GM18502 (cell line): ENCODE measurements at regions not wholly inside any gene's neighbourhood (a gene's known extent, or its start where the extent isn't known, plus 50 kb on each side); places are given as distances from the start of the nearest gene placed in this dataset.
"Not testable (repeated sequence)": the region's sequence is repeated elsewhere in the genome, so short reads cannot be mapped to it uniquely, and the experiment has no call there.

Experiments used
- ATAC-seq: cut with Tn5 transposase; IDR thresholded peaks from one replicate; pipeline ENCODE4 v1.9.1; 2021; ENCODE audit warnings: mild to moderate bottlenecking; ENCODE audit not compliant: unreplicated experiment, poor library complexity

- ATAC-seq = not testable (repeated sequence)
Observed at GRCh38 chr11:22001803-22002202, 191.1 kb upstream of the ANO5 start.

- ATAC-seq = no peak
Observed at GRCh38 chr11:22006901-22007300, 186.0 kb upstream of the ANO5 start.

- no peak for ATAC-seq
Observed at GRCh38 chr11:22031791-22032190, 161.1 kb upstream of the ANO5 start.

DNA sequence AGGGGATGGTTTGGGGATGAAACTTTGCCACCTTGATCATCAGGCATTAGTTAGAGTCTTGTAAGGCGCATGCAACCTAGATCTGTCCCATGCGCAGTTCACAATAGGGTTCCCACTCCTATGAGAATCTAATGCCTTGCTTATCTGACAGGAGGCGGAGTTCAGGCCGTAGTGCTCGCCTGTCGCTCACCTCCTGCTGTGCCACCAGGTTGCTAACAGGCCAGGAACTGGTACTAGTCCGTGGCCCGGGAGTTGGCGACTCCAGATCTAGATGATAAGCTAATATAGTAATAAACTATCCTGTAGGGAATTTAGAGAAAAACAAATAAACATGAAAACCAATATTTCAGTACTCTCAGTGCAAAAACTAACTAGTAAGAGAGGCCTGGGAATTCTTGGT lies 155.4 kb upstream of the ANO5 start:
- ATAC-seq = no peak

- no peak for ATAC-seq
Observed at GRCh38 chr11:22041039-22041438, 151.8 kb upstream of the ANO5 start.

- no peak for ATAC-seq
Observed at GRCh38 chr11:22042081-22042480, 150.8 kb upstream of the ANO5 start.

DNA sequence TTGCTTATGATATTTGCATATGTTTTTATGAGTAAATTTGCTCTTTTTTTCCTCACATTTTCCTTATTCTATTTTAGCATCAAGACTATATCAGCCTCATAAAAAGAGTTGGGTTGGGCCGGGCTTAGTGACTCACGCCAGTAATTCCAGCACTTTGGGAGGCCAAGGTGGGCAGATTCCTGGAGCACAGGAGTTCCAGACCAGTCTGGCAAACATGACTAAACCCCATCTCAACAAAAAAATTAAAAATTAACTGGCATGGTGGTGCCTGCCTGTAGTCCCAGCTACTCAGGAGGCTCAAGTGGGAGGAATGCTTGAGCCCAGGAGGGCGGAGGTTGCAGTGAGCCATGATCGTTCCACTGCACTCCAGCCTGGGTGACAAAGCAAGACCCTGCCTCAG lies 148.8 kb upstream of the ANO5 start:
- ATAC-seq = no peak

GRCh38 chr11:22049276-22049675 lies 143.6 kb upstream of the ANO5 start:
- no peak for ATAC-seq

DNA sequence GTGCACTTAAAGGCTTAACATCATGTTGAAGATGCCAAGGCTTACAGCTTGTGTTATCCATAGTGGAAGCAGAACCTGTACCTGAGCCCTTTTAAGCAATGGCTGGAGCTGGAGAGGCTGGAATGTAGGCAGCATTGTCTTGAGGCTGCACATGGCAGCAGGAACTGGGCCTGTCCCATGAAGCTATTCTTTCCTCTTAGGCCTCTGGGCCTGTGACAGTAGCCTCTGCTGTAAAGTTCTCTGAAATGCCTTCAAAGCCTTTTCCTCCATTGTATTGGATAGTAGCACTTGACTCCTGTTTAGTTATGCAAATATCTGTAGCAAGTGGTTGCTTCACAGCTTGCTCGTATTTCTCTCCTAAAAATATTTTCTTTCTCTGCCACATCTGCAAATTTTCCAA lies 127.4 kb upstream of the ANO5 start:
- ATAC-seq = no peak

DNA sequence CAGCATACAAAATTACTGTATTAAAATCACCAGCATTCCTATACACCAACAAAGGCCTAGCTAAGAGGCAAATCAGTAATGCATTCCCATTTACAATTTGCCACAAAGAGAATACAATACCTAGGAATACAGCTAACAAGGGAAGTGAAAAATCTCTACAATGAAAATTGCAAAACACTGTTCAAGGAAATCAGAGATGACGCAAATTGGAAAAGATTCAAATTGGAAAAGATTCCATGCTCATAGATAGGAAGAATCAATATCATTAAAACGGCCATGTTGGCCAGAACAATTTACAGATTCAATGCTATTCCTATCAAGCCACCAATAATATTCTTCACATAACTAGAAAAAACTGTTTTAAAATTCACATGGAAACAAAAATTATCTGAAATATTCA lies 123.0 kb upstream of the ANO5 start:
- ATAC-seq = no peak

DNA sequence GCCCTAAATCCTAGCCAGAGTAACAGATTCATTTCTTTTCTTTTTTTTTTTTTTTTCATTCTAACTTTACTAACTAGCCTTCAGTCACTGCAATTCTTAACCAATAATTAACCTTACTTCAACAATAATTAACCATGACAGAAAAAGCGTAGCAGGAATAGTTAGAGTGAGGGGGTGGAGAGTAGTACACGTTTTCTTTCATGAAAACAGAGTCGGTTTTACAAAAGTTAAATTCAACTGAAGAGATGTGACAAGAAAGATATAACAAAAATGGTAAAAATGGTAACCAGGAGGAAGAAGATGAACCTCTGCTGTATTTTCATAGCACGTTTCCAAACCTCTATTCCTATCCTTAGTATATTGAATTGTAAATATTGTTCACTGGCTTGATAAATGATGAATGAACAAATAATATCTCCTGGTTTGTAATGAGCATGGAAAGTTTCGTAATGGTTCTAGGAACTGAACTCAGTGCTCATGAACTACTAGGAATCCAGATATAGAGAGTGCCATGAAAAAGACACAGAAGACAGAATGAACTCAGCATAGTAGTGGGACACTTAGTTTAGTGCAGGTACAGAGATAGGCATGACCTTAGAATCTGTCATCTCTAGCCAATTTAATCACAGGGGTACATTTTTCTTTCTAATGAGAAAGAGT lies 116.5 kb upstream of the ANO5 start:
- ATAC-seq = no peak

- no peak for ATAC-seq
Observed at GRCh38 chr11:22078063-22078462, 114.8 kb upstream of the ANO5 start.

DNA sequence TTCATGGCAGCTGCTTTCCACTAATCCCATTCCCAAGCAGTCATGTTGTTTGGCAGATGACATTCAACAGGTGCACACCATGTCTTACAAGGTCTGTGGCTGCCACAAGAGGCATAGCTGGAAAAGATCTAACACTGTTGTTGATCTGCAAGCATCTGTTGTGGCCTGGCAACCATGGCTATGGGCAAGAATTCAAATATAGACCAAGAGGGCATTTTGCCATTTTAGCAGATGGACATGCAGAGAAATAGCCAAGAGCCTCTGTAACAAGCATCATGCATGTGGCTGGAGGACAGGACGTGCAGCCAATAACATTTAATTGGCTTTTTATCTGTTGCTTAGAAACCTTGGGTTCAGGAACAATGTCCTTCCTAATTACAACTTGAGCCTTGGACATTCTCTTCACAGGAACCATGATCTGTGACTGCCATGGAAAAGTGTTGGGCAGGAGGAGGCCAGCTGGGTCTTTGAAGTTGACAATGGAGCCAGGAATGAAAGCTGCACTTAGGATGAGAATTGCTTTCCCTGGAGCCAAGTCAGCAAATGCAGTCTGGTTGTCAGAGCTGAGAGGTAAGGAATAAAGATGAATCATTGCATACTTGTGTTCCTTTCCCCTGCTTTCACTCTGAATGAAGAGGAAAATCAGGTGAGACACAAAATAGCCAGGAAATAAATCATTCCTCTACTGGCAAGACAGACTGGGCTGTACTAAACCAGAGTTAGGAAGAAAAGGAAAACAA lies 113.6 kb upstream of the ANO5 start:
- ATAC-seq = no peak

- no peak for ATAC-seq
Observed at GRCh38 chr11:22082178-22082577, 110.7 kb upstream of the ANO5 start.

DNA sequence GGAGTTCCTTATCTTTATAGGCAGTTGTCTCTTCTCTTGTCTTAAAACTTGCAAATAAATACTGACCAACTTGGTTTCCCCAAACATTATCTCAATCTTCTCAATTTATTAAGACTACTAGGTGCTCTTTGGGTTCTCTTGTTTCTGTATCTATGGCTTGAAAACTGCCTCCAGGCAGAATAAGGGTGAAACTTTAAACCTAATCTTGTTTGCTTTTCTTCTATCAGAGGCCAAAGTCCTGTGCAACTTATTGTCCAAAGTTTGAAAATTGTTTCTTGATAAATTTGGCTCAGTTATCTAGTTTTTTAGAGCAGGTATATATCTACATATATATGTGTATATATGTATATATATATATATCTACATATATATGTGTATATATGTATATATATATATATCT lies 110.1 kb upstream of the ANO5 start:
- ATAC-seq = no peak

GRCh38 chr11:22084056-22084455 lies 108.8 kb upstream of the ANO5 start:
- no peak for ATAC-seq

GRCh38 chr11:22084564-22084963 lies 108.3 kb upstream of the ANO5 start:
- no peak for ATAC-seq

GRCh38 chr11:22089609-22090008 lies 103.3 kb upstream of the ANO5 start:
- ATAC-seq = no peak

GRCh38 chr11:22106566-22106965 lies 86.3 kb upstream of the ANO5 start:
- no peak for ATAC-seq

DNA sequence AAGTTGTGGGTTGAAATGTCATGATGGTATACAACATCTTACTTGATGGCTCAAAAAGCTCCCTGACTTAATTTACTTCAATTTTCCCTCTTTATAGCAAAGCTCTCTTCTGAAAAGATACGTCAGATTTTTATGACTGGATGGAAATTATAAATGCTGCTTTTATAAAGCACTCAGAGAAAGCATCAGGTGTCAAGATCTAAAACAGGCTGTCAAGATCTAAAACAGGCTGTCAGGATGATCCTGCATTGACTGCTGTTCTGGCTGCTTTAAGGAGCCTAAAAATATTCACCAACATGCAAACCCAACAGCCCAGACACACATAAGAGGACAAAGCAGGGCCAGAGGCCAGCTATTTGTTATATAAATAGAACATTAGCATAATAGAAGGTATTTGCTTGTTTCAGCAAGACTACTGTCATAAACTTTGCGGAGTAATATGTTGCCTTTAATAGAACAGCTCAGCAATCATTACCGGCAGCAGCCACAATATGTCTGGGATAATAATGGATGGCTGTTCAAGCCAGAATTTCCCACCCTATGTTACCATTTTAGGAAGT lies 77.3 kb upstream of the ANO5 start:
- ATAC-seq = no peak

DNA sequence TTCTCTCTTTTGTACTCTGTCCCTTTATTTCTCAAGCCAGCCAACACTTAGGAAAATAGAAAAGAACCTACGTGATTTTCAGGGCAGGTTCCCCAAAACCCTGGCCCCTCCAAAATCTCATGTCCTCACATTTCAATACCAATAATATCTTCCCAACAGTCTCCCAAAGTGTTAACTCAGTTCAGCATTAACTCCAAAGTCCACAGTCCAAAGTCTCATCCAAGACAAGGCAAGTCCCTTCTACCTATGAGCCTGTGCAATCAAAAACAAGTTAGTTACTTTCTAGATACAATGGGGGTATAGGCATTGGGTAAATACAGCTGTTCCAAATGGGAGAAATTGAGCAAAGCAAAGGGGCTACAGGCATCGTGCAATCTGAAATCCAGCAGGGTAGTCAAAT lies 64.9 kb upstream of the ANO5 start:
- ATAC-seq = not testable (repeated sequence)
